ENCODE measurements at regions not wholly inside any gene's neighbourhood (a gene's known extent, or its start where the extent isn't known, plus 50 kb on each side); places are given as distances from the start of the nearest gene placed in this dataset.

DNA sequence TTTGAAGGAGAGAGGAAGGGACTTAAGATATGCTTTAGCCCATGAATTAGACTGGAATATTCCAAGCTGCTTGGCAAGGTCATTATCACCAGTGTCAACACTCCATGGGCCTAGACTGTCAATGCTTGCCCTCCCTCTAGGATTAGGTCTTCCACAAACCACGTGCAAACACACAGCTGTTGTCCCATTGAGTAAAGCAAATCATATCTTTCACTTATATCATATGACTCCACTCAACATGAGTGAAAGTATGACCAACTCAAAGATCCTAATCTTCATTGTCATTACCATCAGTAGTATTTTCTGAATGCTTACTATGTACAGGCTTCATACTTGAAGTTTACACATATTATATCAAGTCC is 57.0 kb upstream of the GRAMD2B start:
- DNase-seq: no peak

GRCh38 chr5:126368239-126368812 is 54.9 kb upstream of the GRAMD2B start:
- DNase-seq: no peak

- DNase-seq: no peak
Measured at GRCh38 chr5:126369083-126369482, 54.1 kb upstream of the GRAMD2B start.

- no peak for DNase-seq
Measured at GRCh38 chr5:126369995-126370731, 53.0 kb upstream of the GRAMD2B start.

GRCh38 chr5:126370796-126371718 is 52.2 kb upstream of the GRAMD2B start:
- DNase-seq: no peak

DNA sequence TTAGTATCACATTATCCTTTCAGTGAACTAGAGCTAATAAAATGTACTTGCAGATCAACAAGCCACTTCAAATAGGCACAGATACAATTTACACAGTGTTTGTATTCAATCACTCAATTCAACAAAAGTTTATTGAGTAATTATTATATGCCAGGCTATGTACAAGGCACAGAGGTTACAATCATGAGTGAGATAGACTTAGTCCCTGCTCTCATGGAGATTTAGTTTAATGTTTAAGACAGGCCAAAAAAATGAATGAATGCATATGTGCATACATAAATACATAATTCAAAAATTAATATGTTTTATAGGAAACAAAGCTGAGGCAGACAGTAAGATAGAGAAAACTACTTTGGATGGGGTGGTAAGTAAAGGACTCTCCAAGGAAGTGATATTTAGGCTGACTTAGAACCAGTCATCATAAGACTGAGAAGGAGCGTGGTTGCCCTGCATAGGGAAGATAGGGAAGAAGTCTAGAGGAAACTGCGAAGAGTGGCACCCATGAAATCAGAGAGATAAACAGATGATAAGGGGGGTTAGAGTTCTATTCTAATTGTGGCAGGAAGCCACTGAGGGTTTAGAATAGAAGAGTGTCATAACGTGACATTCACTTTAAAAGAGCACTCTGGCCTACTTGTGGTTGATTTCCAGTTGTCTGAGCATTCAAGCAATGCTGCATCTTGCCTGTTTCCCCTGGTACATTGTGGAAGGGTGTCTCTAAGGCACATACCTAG is 49.7 kb upstream of the GRAMD2B start:
- peak in 3 of 6 experiments; percentile 38 to 46 (median 42) for DNase-seq
